IMR-90 (cell line): ENCODE measurements at regions not wholly inside any gene's neighbourhood (a gene's known extent, or its start where the extent isn't known, plus 50 kb on each side); places are given as distances from the start of the nearest gene placed in this dataset.

Experiments used
- ATAC-seq: fragments of 200-7000 bp; cut with Tn5 transposase; 2 replicates; pipeline ENCODE4 v1.9.1; 2020; ENCODE audit warnings: low read depth, mild to moderate bottlenecking, moderate library complexity
- BruUV-seq: library from RNA; stranded (reverse); fragments of 400-500 nt; replicated peaks from 2 replicates; lab custom pipeline; 2021; lab: Mats Ljungman, UMichigan
- CTCF ChIA-PET: fragments of 300-600 bp; formaldehyde crosslinking; extraction: SDS; loops from one replicate; lab custom pipeline; 2021; ENCODE audit warnings: antibody characterized with exemption; lab: Yijun Ruan, JAX
- POLR2A ChIA-PET: fragments of 300-600 bp; sonication (Branson Sonifier 250); formaldehyde crosslinking; loops from one replicate; lab custom pipeline; 2022; ENCODE audit warnings: antibody characterized with exemption; ENCODE audit not compliant: unreplicated experiment; lab: Charles Lee
- DNase-seq: peaks from one replicate; pipeline ENCODE4 v3.0.0; 2013
- H2AFZ ChIP-seq: replicated peaks from 2 replicates; pipeline ENCODE3; 2013; ENCODE audit warnings: low read length, mild to moderate bottlenecking; ENCODE audit not compliant: poor library complexity
- H2AK5ac ChIP-seq: 2 replicates; pipeline ENCODE4 v1.6.1; 2013; ENCODE audit warnings: low read depth, low read length, inconsistent platforms
- H2AK9ac ChIP-seq: replicated peaks from 2 replicates; pipeline ENCODE3; 2013; ENCODE audit warnings: mild to moderate bottlenecking, low read depth, low read length, moderate library complexity; ENCODE audit not compliant: poor library complexity
- H2BK120ac ChIP-seq: 2 replicates; pipeline ENCODE4 v1.6.1; 2013; ENCODE audit warnings: low read depth, low read length, inconsistent platforms
- H2BK15ac ChIP-seq: 3 replicates; pipeline ENCODE4 v1.6.1; 2013; ENCODE audit warnings: low read depth, low read length, inconsistent platforms
- H2BK20ac ChIP-seq: 2 replicates; pipeline ENCODE4 v1.6.1; 2013; ENCODE audit warnings: low read depth, mild to moderate bottlenecking, inconsistent platforms, low read length, moderate library complexity
- H2BK5ac ChIP-seq: 2 replicates; pipeline ENCODE4 v1.6.1; 2013; ENCODE audit warnings: mild to moderate bottlenecking, low read depth, low read length, inconsistent platforms; ENCODE audit not compliant: poor library complexity, severe bottlenecking
- H3K14ac ChIP-seq: replicated peaks from 2 replicates; pipeline ENCODE4 v1.6.1; 2013; ENCODE audit warnings: low read depth, low read length, inconsistent platforms
- H3K18ac ChIP-seq: 2 replicates; pipeline ENCODE4 v1.6.1; 2013; ENCODE audit warnings: low read depth, low read length, control low read depth
- H3K23ac ChIP-seq: 2 replicates; pipeline ENCODE4 v1.6.1; 2013; ENCODE audit warnings: low read depth, low read length, inconsistent platforms
- H3K27ac ChIP-seq: 2 replicates; pipeline ENCODE4 v1.5.1; 2013; ENCODE audit warnings: mild to moderate bottlenecking, control low read depth, low read length; ENCODE audit not compliant: insufficient read depth
- H3K27me3 ChIP-seq: 2 replicates; pipeline ENCODE4 v1.6.1; 2013; ENCODE audit warnings: low read length; ENCODE audit not compliant: control insufficient read depth, insufficient read depth
- H3K36me3 ChIP-seq: 2 replicates; pipeline ENCODE4 v1.6.1; 2013; ENCODE audit warnings: low read length, mixed read lengths; ENCODE audit not compliant: control insufficient read depth, insufficient read depth
- H3K4ac ChIP-seq: 2 replicates; pipeline ENCODE4 v1.6.1; 2013; ENCODE audit warnings: low read depth, low read length, inconsistent platforms
- H3K4me1 ChIP-seq: 2 replicates; pipeline ENCODE4 v1.6.1; 2013; ENCODE audit warnings: low read length, mixed read lengths; ENCODE audit not compliant: control insufficient read depth, insufficient read depth
- H3K4me2 ChIP-seq: 2 replicates; pipeline ENCODE4 v1.6.1; 2013; ENCODE audit warnings: low read depth, mild to moderate bottlenecking, control low read depth, low read length, moderate library complexity
- H3K4me3 ChIP-seq: 2 replicates; pipeline ENCODE4 v1.5.1; 2013; ENCODE audit warnings: low read depth, mild to moderate bottlenecking, control low read depth, low read length, moderate library complexity; ENCODE audit not compliant: insufficient read depth
- H3K56ac ChIP-seq: 2 replicates; pipeline ENCODE4 v1.6.1; 2013; ENCODE audit warnings: low read length, inconsistent platforms; ENCODE audit not compliant: insufficient read depth; ENCODE audit errors: extremely low read depth
- H3K79me1 ChIP-seq, 2 experiments: 2 replicates each; pipeline ENCODE4 v1.6.1; 2013; ENCODE audit warnings: low read length in 2 of 2, inconsistent platforms in 1 of 2, low read depth in 1 of 2
- H3K9ac ChIP-seq: 2 replicates; pipeline ENCODE4 v1.6.1; 2013; ENCODE audit warnings: low read depth, low read length, control low read depth
- H3K9me1 ChIP-seq: 2 replicates; pipeline ENCODE4 v1.6.1; 2013; ENCODE audit warnings: low read length, inconsistent platforms; ENCODE audit not compliant: insufficient read depth
- H3K9me3 ChIP-seq: 2 replicates; pipeline ENCODE4 v1.6.1; 2013; ENCODE audit warnings: low read length; ENCODE audit not compliant: control insufficient read depth, insufficient read depth
- H4K20me1 ChIP-seq: 2 replicates; pipeline ENCODE4 v1.6.1; 2013; ENCODE audit warnings: low read length, inconsistent platforms; ENCODE audit not compliant: insufficient read depth
- H4K5ac ChIP-seq: 2 replicates; pipeline ENCODE4 v1.6.1; 2013; ENCODE audit warnings: mild to moderate bottlenecking, low read depth, low read length, control low read depth
- H4K8ac ChIP-seq, 2 experiments: 2 replicates each; pipeline ENCODE4 v1.6.1; 2013; ENCODE audit warnings: low read depth in 2 of 2, low read length in 2 of 2, control low read depth in 1 of 2, inconsistent platforms in 1 of 2
- H4K91ac ChIP-seq: 2 replicates; pipeline ENCODE4 v1.6.1; 2013; ENCODE audit warnings: low read depth, low read length, inconsistent platforms; ENCODE audit not compliant: insufficient read depth
- SMC3 ChIP-seq: fragments of 150-350 bp; IDR thresholded peaks from 2 replicates; pipeline ENCODE4 v1.6.1; 2016; ENCODE audit warnings: low read depth, mild to moderate bottlenecking, antibody characterized with exemption, low read length, moderate library complexity
- WGBS, 2 experiments: methylation state at CpG; one replicate each; pipeline versions ENCODE4 v1.1.5 to v1.1.7; 2013; ENCODE audit warnings: missing lambda C conversion rate in 2 of 2; ENCODE audit not compliant: insufficient read length in 1 of 2; ENCODE audit errors: extremely low coverage in 2 of 2; 5-methylcytosine and 5-hydroxymethylcytosine counted together
- dilution Hi-C: fragments of 300-500 bp; cut with HindIII; formaldehyde crosslinking; loops from one replicate; pipeline ENCODE4 v1.14.3; 2018; ENCODE audit warnings: low sequenced_read_pairs; ENCODE audit not compliant: unreplicated experiment
- in situ Hi-C: fragments of 300-500 bp; cut with MboI; formaldehyde crosslinking; loops from 3 replicates; pipeline ENCODE4 v1.14.3; 2019; ENCODE audit warnings: low sequenced_read_pairs, inconsistent platforms, mixed read lengths
- intact Hi-C: fragments of 100-400 bp; cut with micrococcal nuclease; formaldehyde crosslinking; loops from 2 replicates; pipeline ENCODE4 v1.10.0; 2022

DNA sequence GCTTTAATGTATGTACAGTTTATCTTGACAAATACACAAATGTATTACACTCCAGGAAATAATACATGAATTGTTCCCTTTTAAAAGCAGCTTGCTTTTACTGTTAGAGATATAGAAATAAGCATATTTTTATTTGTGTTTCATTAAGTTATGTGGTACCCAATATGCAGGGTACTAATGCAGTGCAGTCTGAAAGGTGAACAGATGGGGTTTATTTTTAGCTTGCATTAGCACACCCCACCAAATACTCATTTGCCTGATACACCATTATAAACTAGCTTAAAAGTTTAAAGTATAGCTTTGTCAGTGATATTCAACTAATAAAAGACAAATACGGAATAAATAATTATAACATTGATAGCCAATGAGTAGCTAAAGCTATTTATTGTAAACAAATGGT, 394.7 kb upstream of the ZNF804A start:
- Histone ChIP-seq H3K79me1 (no peaks in the 10 kb centered on the region), H3K27me3 (no peaks in the 10 kb centered on the region), H4K8ac (no peak overlapping the region), H3K4me1 (no peaks in the 10 kb centered on the region), H3K9me3 (no peaks in the 10 kb centered on the region; the same call in 1 of the 2 replicates), H3K4ac (no peak overlapping the region), H3K36me3 (no peaks in the 10 kb centered on the region), H2BK20ac (no peak overlapping the region), H2AK5ac (no peak overlapping the region), H3K4me2 (no peak overlapping the region), H2BK15ac (no peak overlapping the region), H4K20me1 (no peaks in the 10 kb centered on the region), H2BK120ac (no peak overlapping the region), H3K23ac (no peak overlapping the region), H2BK5ac (no peak overlapping the region), H3K9me1 (no peaks in the 10 kb centered on the region), H3K9ac (no peak overlapping the region), H2AK9ac (no peak overlapping the region), H4K5ac (no peak overlapping the region), H2AFZ (no peak overlapping the region), H3K18ac (no peak overlapping the region), H4K91ac (no peak overlapping the region), H3K56ac (no peak overlapping the region), H3K14ac (no peak overlapping the region), H3K4me3 (no peak overlapping the region), H3K27ac (no peak overlapping the region)
- ATAC-seq (no peak), DNase-seq (no peak)
- no TSS peak for BruUV-seq
- WGBS, 2 experiments, result no CpG with 5 or more reads among the region's 1 CpG
- POLR2A ChIA-PET, result no interaction called here
- intact Hi-C loops, result no loop called here
- in situ Hi-C loops, result no loop called here
- dilution Hi-C loops, result no loop called here
- no peak for TF ChIP-seq SMC3
- CTCF ChIA-PET, result no interaction called here
